ENCODE measurements at regions not wholly inside any gene's neighbourhood (a gene's known extent, or its start where the extent isn't known, plus 50 kb on each side); places are given as distances from the start of the nearest gene placed in this dataset.

GRCh38 chr14:98769326-98769725 lies 502.7 kb downstream of the BCL11B start:
- ChIA-PET POLR2A (no interaction called here), CTCF (no interaction called here)
- no peak overlapping the region for H3K4me3 Mint-ChIP-seq

GRCh38 chr14:98770151-98770550 lies 501.8 kb downstream of the BCL11B start:
- CTCF ChIA-PET = no interaction called here
- H3K9me3 Mint-ChIP-seq (ENCODE audit: insufficient read depth) = no peaks in the 10 kb centered on the region
- no peak for DNase-seq
- POLR2A ChIA-PET = no interaction called here
- H3K36me3 Mint-ChIP-seq (ENCODE audit: low read depth) = no peaks in the 10 kb centered on the region
- H3K4me1 Mint-ChIP-seq (ENCODE audit: low read depth) = no peaks in the 10 kb centered on the region
- H3K27ac Mint-ChIP-seq = no peak overlapping the region
- ATAC-seq = no peak
- peaks cover 5% of the 10 kb centered on the region for H3K27me3 Mint-ChIP-seq (ENCODE audit: low read depth)
- no peak overlapping the region for H3K4me3 Mint-ChIP-seq

More at GRCh38 chr14:98769326-98769725, 502.7 kb downstream of the BCL11B start:
- ATAC-seq (no peak), DNase-seq (no peak)
- H3K4me1 Mint-ChIP-seq (ENCODE audit: low read depth) = no peaks in the 10 kb centered on the region
- no peaks in the 10 kb centered on the region for H3K36me3 Mint-ChIP-seq (ENCODE audit: low read depth)
- H3K9me3 Mint-ChIP-seq (ENCODE audit: insufficient read depth) = no peaks in the 10 kb centered on the region
- no peak overlapping the region for H3K27ac Mint-ChIP-seq
- peaks cover 5% of the 10 kb centered on the region for H3K27me3 Mint-ChIP-seq (ENCODE audit: low read depth)

GRCh38 chr14:98773814-98774213 lies 498.2 kb downstream of the BCL11B start:
- no peaks in the 10 kb centered on the region for H3K4me1 Mint-ChIP-seq (ENCODE audit: low read depth)
- H3K9me3 Mint-ChIP-seq (ENCODE audit: insufficient read depth) = no peaks in the 10 kb centered on the region
- no peak overlapping the region for H3K27ac Mint-ChIP-seq
- CTCF ChIA-PET = no interaction called here
- no peaks in the 10 kb centered on the region for H3K27me3 Mint-ChIP-seq (ENCODE audit: low read depth)
- POLR2A ChIA-PET = no interaction called here
- ATAC-seq = no peak
- DNase-seq = no peak
- no peak overlapping the region for H3K4me3 Mint-ChIP-seq
- no peaks in the 10 kb centered on the region for H3K36me3 Mint-ChIP-seq (ENCODE audit: low read depth)

GRCh38 chr14:98775892-98776291 lies 496.1 kb downstream of the BCL11B start:
- H3K27me3 Mint-ChIP-seq (ENCODE audit: low read depth) = no peaks in the 10 kb centered on the region
- H3K4me1 Mint-ChIP-seq (ENCODE audit: low read depth) = no peaks in the 10 kb centered on the region
- no peaks in the 10 kb centered on the region for H3K9me3 Mint-ChIP-seq (ENCODE audit: insufficient read depth)
- DNase-seq (no peak), ATAC-seq (no peak)
- ChIA-PET CTCF (no interaction called here), POLR2A (no interaction called here)
- no peaks in the 10 kb centered on the region for H3K36me3 Mint-ChIP-seq (ENCODE audit: low read depth)
- H3K27ac Mint-ChIP-seq = no peak overlapping the region
- no peak overlapping the region for H3K4me3 Mint-ChIP-seq

GRCh38 chr14:98782062-98782461 lies 489.9 kb downstream of the BCL11B start:
- H3K9me3 Mint-ChIP-seq (ENCODE audit: insufficient read depth) = peaks cover 4% of the 10 kb centered on the region
- peaks cover 4% of the 10 kb centered on the region for H3K27me3 Mint-ChIP-seq (ENCODE audit: low read depth)
- no peaks in the 10 kb centered on the region for H3K36me3 Mint-ChIP-seq (ENCODE audit: low read depth)
- ChIA-PET POLR2A (no interaction called here), CTCF (no interaction called here)
- H3K4me1 Mint-ChIP-seq (ENCODE audit: low read depth) = no peaks in the 10 kb centered on the region
- ATAC-seq (no peak), DNase-seq (no peak)
- no peak overlapping the region for H3K4me3 Mint-ChIP-seq
- H3K27ac Mint-ChIP-seq = no peak overlapping the region

- no peak overlapping the region for H3K27ac Mint-ChIP-seq
- DNase-seq (no peak), ATAC-seq (no peak)
- peaks cover 4% of the 10 kb centered on the region for H3K9me3 Mint-ChIP-seq (ENCODE audit: insufficient read depth)
- POLR2A ChIA-PET = no interaction called here
- no peaks in the 10 kb centered on the region for H3K36me3 Mint-ChIP-seq (ENCODE audit: low read depth)
- H3K27me3 Mint-ChIP-seq (ENCODE audit: low read depth) = peaks cover 4% of the 10 kb centered on the region
- CTCF ChIA-PET = interaction anchor here (1.9 kb wide), 1 partner anchor 9 kb away, joined by 6 read pairs; no protein-coding TSS in a partner anchor
- no peaks in the 10 kb centered on the region for H3K4me1 Mint-ChIP-seq (ENCODE audit: low read depth)
- no peak overlapping the region for H3K4me3 Mint-ChIP-seq
These were observed 486.4 kb downstream of the BCL11B start for GRCh38 chr14:98785578-98785977.

- ChIA-PET CTCF (no interaction called here), POLR2A (no interaction called here)
- DNase-seq (no peak), ATAC-seq (no peak)
- no peak overlapping the region for H3K27ac Mint-ChIP-seq
- peaks cover 4% of the 10 kb centered on the region for H3K27me3 Mint-ChIP-seq (ENCODE audit: low read depth)
- no peaks in the 10 kb centered on the region for H3K4me1 Mint-ChIP-seq (ENCODE audit: low read depth)
- H3K4me3 Mint-ChIP-seq = no peak overlapping the region
- H3K9me3 Mint-ChIP-seq (ENCODE audit: insufficient read depth) = peaks cover 4% of the 10 kb centered on the region
- H3K36me3 Mint-ChIP-seq (ENCODE audit: low read depth) = no peaks in the 10 kb centered on the region
These were observed 485.5 kb downstream of the BCL11B start for GRCh38 chr14:98786456-98786855.

- no peak for ATAC-seq
These were observed 480.3 kb downstream of the BCL11B start for GRCh38 chr14:98791661-98792060.

GRCh38 chr14:98792171-98792570 lies 479.8 kb downstream of the BCL11B start:
- no peaks in the 10 kb centered on the region for H3K27me3 Mint-ChIP-seq (ENCODE audit: low read depth)
- CTCF ChIA-PET = no interaction called here
- POLR2A ChIA-PET = no interaction called here

More at GRCh38 chr14:98791661-98792060, 480.3 kb downstream of the BCL11B start:
- DNase-seq = no peak
- CTCF ChIA-PET = no interaction called here
- POLR2A ChIA-PET = no interaction called here
- no peaks in the 10 kb centered on the region for H3K27me3 Mint-ChIP-seq (ENCODE audit: low read depth)
- H3K4me3 Mint-ChIP-seq = no peak overlapping the region
- H3K4me1 Mint-ChIP-seq (ENCODE audit: low read depth) = no peaks in the 10 kb centered on the region
- no peaks in the 10 kb centered on the region for H3K36me3 Mint-ChIP-seq (ENCODE audit: low read depth)
- H3K27ac Mint-ChIP-seq = no peak overlapping the region
- H3K9me3 Mint-ChIP-seq (ENCODE audit: insufficient read depth) = peaks cover 7% of the 10 kb centered on the region

GRCh38 chr14:98798099-98798498 lies 473.9 kb downstream of the BCL11B start:
- ChIA-PET CTCF (no interaction called here), POLR2A (no interaction called here)
- no peak for DNase-seq
- ATAC-seq = no peak
- Mint-ChIP-seq H3K36me3 (ENCODE audit: low read depth) (no peaks in the 10 kb centered on the region), H3K9me3 (ENCODE audit: insufficient read depth) (peaks cover 6% of the 10 kb centered on the region), H3K4me1 (ENCODE audit: low read depth) (no peaks in the 10 kb centered on the region), H3K4me3 (no peak overlapping the region), H3K27ac (no peak overlapping the region), H3K27me3 (ENCODE audit: low read depth) (no peaks in the 10 kb centered on the region)

More at GRCh38 chr14:98792171-98792570, 479.8 kb downstream of the BCL11B start:
- DNase-seq = no peak
- ATAC-seq = no peak
- no peak overlapping the region for H3K27ac Mint-ChIP-seq
- no peaks in the 10 kb centered on the region for H3K4me1 Mint-ChIP-seq (ENCODE audit: low read depth)
- peaks cover 7% of the 10 kb centered on the region for H3K9me3 Mint-ChIP-seq (ENCODE audit: insufficient read depth)
- H3K36me3 Mint-ChIP-seq (ENCODE audit: low read depth) = no peaks in the 10 kb centered on the region
- H3K4me3 Mint-ChIP-seq = no peak overlapping the region

GRCh38 chr14:98799891-98800290 lies 472.1 kb downstream of the BCL11B start:
- no peak for DNase-seq
- Mint-ChIP-seq H3K4me1 (ENCODE audit: low read depth) (no peaks in the 10 kb centered on the region), H3K36me3 (ENCODE audit: low read depth) (no peaks in the 10 kb centered on the region), H3K27me3 (ENCODE audit: low read depth) (no peaks in the 10 kb centered on the region), H3K4me3 (no peak overlapping the region), H3K9me3 (ENCODE audit: insufficient read depth) (no peaks in the 10 kb centered on the region), H3K27ac (no peak overlapping the region)
- no peak for ATAC-seq
- POLR2A ChIA-PET = no interaction called here
- CTCF ChIA-PET = no interaction called here

GRCh38 chr14:98802044-98802443 lies 470.0 kb downstream of the BCL11B start:
- Mint-ChIP-seq H3K4me1 (ENCODE audit: low read depth) (no peaks in the 10 kb centered on the region), H3K36me3 (ENCODE audit: low read depth) (no peaks in the 10 kb centered on the region), H3K4me3 (no peak overlapping the region), H3K27me3 (ENCODE audit: low read depth) (no peaks in the 10 kb centered on the region), H3K27ac (no peak overlapping the region), H3K9me3 (ENCODE audit: insufficient read depth) (no peaks in the 10 kb centered on the region)
- DNase-seq (no peak), ATAC-seq (no peak)
- ChIA-PET POLR2A (no interaction called here), CTCF (no interaction called here)

GRCh38 chr14:98803196-98803595 lies 468.8 kb downstream of the BCL11B start:
- ATAC-seq (no peak), DNase-seq (no peak)
- H3K4me1 Mint-ChIP-seq (ENCODE audit: low read depth) = no peaks in the 10 kb centered on the region
- no peak overlapping the region for H3K4me3 Mint-ChIP-seq
- no peaks in the 10 kb centered on the region for H3K36me3 Mint-ChIP-seq (ENCODE audit: low read depth)
- ChIA-PET POLR2A (no interaction called here), CTCF (no interaction called here)
- no peaks in the 10 kb centered on the region for H3K9me3 Mint-ChIP-seq (ENCODE audit: insufficient read depth)
- H3K27me3 Mint-ChIP-seq (ENCODE audit: low read depth) = no peaks in the 10 kb centered on the region
- no peak overlapping the region for H3K27ac Mint-ChIP-seq

Measured in activated CD8-positive, alpha-beta T cell treated with anti-CD3 and anti-CD28 coated beads, Interleukin-2, amount 10 ng/mL, durations not matched to agents 7 days and 5 days (primary cell).